ENCODE measurements at regions not wholly inside any gene's neighbourhood (a gene's known extent, or its start where the extent isn't known, plus 50 kb on each side); places are given as distances from the start of the nearest gene placed in this dataset.
"Not testable (repeated sequence)": the region's sequence is repeated elsewhere in the genome, so short reads cannot be mapped to it uniquely, and the experiment has no call there.

DNA sequence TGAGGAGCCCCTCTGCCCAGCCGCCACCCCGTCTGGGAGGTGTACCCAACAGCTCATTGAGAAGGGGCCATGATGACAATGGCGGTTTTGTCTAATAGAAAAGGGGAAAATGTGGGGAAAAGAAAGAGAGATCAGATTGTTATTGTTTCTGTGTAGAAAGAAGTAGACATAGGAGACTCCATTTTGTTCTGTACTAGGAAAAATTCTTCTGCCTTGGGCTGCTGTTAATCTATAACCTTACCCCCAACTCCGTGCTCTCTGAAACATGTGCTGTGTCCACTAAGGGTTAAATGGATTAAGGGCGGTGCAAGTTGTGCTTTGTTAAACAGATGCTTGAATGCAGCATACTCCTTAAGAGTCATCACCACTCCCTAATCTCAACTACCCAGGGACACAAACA lies 861.1 kb upstream of the INTU start:
- TF ChIP-seq POLR2AphosphoS5 (IDR thresholded peaks at IDR 0.05; ENCODE audit: low read depth); CTCF (IDR thresholded peaks at IDR 0.05; ENCODE audit: insufficient read depth, low read length); SPI1 (IDR thresholded peaks at IDR 0.05; ENCODE audit: borderline replicate concordance, low read depth); GABPA (IDR thresholded peaks at IDR 0.05; ENCODE audit: low read depth): not testable (repeated sequence)

All from HL-60 (cell line).